Activated gamma-delta T cell treated with Interleukin-2 at 50 U/mL for 16 hours (primary cell): ENCODE measurements at regions not wholly inside any gene's neighbourhood (a gene's known extent, or its start where the extent isn't known, plus 50 kb on each side); places are given as distances from the start of the nearest gene placed in this dataset.
A peak's percentile ranks its signal among the peaks of the same experiment; 100 is the strongest.
"Not testable (repeated sequence)": the region's sequence is repeated elsewhere in the genome, so short reads cannot be mapped to it uniquely, and the experiment has no call there.

Experiments
- DNase-seq: peaks from one replicate; pipeline ENCODE4 v3.0.0-alpha.2; 2020

DNA sequence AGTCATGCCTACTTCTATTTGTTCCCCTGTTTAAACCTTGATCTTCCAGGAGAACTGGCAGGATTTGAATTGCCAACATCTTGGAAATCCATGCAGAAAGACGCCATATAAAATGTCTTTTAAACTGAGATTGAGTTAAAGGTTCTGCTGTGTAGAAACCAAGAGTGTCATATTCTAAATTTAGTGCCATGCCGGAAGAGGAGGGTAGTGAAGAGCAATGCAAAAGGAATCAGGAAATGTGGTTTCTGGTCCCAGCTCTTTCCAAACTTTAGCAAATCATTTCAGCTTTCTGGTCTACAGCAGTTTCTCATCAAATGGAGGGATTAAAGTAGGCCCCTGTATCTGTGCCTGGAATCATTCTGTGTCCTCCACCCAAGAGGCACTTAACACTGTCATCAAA is 85.7 kb downstream of the BTG1 start:
- no peak for DNase-seq

DNA sequence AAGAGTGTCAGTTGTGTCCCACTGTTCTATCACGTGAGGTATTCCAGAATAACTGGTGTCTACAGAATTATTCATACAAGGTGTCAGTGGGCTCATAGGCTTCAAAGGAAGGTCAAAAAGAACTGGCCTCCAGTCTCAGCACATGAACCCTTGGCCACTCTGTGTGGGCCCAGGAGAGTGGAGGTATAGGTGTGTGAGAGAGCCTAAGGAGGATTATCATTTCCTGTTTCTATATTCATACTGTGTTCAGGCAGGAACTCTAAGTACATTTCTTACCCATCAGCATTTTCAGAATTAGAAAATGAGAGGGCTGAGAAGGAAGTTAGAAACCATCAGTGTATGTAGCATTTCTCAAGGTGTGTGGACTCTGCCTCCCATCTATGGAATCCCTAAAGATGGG is 87.0 kb downstream of the BTG1 start:
- no peak for DNase-seq

- not testable (repeated sequence) for DNase-seq
These were observed 88.9 kb downstream of the BTG1 start for GRCh38 chr12:92056756-92057155.

GRCh38 chr12:92056290-92056689 is 89.4 kb downstream of the BTG1 start:
- no peak for DNase-seq

DNA sequence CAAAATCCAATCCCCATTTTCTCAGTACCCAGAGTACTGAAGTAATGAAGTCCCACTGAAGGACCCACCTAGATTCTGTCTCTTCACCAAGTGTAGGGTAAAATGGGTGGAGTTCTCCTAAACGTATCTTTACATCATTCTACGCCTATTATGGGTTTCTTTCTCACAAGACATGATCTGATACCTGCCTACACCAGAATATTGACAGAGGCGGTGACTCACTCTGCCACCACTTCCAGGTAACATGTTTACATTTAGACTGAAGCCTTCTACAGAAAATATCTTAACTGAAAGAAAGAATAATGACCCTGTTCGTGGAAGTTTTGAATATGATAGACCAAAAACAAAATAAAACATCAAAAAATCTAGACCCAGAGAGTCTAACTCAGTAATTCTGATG is 89.8 kb downstream of the BTG1 start:
- DNase-seq = peak; percentile 46

DNA sequence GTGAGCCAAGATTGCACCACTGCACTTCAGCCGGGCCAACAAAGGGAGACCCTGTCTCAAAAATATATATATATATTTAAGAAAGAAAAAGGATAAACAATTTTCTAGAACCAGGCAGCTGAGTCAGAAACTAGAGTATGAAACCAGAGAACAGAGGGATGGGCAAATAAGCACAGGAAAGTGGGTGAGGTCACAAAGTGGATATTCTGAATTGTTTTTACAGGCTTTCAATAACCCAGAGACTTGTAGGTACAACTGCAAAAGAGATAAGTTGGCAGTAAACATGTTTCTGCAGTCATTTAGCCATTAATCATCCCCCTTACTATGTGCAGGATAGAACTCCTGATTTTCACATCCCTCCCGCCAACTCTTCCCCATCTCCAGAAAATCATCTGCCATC is 94.2 kb downstream of the BTG1 start:
- DNase-seq = no peak

DNA sequence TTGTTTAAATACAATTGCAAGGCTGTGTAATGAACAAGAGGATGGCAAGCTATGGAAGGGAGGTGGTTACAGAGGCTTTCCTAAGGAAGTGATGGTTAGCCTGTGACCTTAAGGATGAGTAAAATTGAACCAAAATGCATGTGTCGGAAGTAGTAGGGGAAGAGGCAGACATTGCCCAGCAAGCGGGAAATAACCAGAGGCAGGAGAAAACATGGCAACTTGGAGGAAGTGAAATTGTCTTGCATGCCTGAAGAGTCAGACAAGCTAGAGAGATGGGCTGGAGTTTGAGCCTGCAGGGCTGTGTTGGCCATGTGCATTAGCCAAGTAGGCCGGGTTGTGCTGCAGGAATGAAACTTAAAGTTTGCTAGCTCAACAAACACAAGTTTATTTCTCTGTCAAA is 96.2 kb downstream of the BTG1 start:
- DNase-seq = no peak

GRCh38 chr12:92047393-92047826 is 98.2 kb downstream of the BTG1 start:
- DNase-seq = no peak

DNA sequence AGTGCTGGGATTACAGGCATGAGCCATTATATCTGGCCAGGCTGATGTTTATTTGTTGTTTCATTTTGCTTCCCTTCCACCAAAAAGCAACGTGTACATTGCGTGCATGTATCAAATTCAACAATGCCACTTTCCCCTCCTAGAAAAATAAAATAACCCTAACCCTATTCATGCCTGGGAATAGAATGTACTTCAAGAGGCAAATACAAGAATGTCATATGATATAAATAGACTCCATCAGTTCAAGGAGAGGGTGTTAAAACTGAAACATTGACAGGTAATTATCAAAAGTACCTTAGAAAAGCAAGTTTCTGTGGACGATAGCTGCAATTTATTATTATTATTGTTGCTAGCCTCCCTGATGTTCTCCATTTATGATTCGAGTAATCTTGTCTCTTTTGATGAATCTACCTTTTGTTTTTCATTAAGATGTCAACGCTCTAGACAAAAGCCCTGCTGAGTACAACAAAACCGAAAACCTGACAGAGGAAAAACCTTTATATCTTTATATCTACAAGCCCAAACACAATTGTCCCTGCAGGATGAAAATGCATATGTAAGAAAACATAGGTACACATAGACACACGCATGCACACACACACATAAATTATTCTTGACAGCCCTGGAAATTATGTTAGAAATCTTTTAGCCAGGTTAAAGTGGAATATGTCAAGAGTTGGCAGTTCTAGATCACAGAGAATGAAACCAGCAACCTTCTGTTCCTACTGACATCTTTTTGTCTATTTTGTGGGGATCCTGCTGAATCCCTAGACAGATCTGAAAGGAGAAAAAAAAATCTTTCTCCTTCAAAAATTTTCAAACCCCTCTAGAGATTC is 98.9 kb downstream of the BTG1 start:
- no peak for DNase-seq

DNA sequence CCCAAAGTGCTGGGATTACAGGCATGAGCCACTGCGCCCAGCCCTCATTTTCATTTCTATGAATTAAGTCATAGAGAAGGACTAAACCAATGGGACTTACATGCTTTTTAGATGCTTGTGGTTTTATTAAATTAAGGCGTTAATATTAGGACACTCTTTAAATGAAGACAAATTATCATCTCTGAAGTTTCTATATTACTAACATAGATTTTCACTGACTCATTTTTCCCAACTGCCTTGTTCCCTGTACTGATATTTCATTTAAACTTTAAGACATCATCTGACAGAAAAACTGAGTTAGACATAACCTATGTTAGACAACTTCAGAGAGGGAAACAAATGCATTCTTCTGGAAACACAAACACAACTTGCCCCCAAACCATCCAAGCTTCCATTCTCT is 99.8 kb downstream of the BTG1 start:
- DNase-seq = no peak

DNA sequence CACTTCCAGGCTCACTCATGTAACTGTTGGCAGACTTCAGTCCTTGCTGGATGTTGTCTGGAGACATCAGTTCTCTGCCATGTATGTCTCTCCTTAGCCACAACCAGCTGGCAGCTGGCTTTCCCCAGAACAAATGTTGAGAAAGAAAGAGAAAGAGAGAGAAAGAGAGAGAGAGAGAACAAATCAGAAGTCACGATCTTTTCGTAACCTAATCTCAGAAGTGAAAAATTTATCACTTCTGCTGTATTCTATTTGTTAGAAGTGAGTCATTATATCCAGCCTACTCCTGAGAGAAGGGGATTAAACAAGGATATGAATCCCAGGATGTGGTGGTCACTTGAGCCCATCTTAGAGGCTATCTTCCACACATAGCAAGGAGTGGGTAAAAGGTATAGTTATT is 101.2 kb downstream of the BTG1 start:
- DNase-seq = no peak

GRCh38 chr12:92042791-92043531 is 102.7 kb downstream of the BTG1 start:
- no peak for DNase-seq

GRCh38 chr12:92041742-92042141 is 103.9 kb downstream of the BTG1 start:
- peak; percentile 9 for DNase-seq

DNA sequence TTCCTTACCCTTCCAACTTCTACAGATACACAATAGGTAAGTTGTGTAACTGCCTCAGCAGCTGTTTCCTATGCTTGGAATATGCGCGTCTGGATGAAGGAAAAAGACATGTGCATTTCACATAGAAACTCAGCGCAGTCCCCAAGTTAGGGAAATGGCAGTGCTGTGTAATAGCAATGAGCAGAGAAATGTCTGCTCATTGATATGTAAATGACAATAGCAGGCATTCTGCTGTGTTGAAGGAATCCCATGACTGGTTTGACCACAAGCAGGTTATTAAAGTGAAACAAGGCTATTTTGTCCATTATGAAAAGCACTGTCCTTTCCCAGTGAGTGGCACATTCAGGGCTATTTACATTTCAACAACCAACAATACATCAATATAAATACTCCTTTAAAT is 106.6 kb downstream of the BTG1 start:
- no peak for DNase-seq

GRCh38 chr12:92038476-92038875 is 107.2 kb downstream of the BTG1 start:
- no peak for DNase-seq

- no peak for DNase-seq
These were observed 108.7 kb downstream of the BTG1 start for GRCh38 chr12:92036771-92037453.

DNA sequence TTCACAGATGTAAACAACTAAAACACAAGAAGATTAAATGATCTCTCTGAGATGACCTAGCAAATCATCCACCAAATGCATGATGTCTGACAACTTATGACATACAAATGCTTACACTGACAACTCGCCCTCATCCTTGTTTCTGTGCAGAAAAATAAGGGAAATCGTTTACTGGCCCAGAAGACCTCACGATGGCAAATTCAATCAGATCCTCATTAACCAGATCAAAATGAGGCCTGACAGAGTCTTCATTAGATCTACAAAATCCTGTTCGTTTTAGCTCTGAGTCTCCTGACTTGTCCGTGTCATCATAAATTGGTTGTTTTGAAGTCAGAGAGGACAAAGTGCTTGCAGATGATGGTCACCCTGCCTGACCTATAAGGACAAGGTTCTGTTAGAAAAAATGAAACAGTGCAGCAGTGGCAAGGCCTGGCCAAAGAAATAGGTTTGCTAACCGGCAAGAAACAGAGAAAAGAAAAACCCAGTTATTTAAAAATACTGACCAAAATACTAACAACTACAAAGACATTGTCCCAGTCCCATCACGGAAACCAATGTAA is 109.5 kb downstream of the BTG1 start:
- DNase-seq = no peak

- DNase-seq = no peak
These were observed 110.2 kb downstream of the BTG1 start for GRCh38 chr12:92035477-92035876.

DNA sequence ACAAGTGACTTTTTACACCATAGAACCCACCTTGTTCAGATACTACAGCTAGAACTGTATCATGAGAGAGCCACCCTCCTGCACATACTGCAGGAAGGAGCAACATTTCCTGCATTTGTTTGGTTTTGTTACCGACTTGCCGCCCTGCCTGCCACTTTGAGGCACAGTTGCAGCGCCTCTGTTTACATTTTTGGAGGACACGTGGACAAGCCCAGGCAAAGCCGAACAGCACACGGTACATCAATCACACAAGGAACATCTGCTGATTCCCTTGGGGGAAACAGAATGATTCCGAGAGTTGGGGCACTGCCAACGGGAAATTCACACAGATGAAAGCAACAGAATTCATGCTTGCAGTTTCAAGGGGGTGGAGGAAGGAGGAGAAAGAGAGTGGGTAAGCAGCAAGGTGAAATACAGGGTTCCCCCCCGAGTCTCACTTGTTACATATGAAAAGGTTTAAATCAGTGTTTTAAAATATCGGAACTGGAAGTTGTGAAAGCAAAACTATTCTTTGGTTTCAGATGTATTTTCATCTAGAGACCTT is 110.7 kb downstream of the BTG1 start:
- DNase-seq = peak; percentile 49

DNA sequence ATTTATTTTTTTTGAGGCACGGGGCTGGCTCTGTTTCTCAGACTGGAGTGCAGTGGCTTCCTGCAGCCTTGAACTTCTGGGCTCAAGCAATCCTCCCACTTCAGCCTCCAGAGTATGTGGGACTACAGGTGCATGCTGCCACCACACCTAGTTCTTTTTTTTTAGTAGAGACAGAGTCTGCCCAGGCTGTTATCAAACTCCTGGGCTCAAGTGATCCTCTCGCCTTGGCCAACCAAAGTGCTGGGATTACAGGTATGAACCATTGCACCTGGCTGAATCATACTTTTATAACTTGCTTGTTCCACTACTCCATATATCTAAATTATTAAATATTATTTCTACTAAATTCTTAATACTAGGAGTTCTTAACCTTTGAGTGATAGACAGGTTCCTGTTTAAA is 111.6 kb downstream of the BTG1 start:
- DNase-seq = no peak

DNA sequence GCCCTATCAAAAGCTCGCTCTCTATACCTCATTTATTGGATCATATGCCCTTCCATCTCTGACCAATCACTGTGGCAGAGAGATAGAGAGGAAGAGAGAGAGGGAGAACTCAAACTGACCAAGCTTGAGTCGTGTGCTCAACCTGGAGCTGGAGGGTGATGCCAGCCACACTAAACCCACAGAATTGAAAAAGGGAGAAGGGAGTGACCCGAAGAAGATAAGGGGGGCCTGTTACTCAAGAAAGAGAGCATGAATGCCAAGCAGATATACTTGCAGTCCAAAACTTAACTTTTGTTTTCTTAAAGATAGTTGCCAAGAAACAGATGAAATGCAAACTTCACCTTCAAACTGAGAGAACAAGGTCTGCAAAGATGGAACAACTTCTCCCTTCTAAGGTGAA is 112.7 kb downstream of the BTG1 start:
- no peak for DNase-seq

- DNase-seq = no peak
These were observed 113.5 kb downstream of the BTG1 start for GRCh38 chr12:92032101-92032500.

DNA sequence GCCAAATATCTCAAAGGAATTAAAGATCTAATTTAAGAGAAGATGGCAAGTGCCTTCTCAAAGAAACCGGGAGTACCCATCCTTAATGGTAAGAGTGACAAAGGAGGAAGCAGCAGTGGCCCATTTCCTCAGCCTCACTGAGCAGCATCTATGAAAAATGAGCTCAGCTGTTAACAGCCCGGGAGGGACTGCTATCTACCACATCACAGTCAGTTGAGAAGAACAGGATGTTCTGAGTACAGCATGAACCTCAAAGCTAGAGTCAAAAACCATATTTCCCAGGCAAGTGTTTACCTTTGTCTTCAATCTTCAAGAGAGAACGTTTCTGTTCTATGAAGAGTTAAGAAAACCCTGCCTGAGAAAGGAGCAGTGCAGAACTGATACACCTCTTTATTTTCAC is 115.0 kb downstream of the BTG1 start:
- DNase-seq = peak; percentile 55
